ENCODE measurements at regions not wholly inside any gene's neighbourhood (a gene's known extent, or its start where the extent isn't known, plus 50 kb on each side); places are given as distances from the start of the nearest gene placed in this dataset.

DNA sequence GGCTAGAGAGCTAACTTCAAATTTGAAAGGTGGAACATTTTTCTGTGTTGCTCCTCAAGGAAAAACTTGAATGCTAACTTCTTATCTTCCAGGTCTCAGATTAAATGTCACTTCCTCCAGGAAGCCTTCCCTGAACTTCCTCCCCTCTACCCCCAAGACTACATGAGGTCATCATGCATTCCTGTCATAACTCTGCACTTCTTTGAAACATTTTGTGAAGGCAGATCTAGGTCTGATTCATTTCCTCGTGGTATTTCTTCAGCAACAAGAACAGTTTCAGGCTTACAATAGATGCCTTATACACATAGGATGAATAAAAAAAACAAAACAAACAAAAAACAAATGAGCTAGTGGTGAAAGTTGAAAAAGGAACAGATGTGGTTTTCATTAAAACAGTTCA lies 97.1 kb upstream of the SRRM4 start:
- H3K36me3 ChIP-seq (ENCODE audit: control insufficient read depth in 1 of 2, insufficient read depth in 2 of 2, low read length in 2 of 2), result no peaks in the 10 kb centered on the region
- no peak overlapping the region for H2BK5ac ChIP-seq (ENCODE audit: low read depth, low read length, poor library complexity)
- no peak overlapping the region for H3K4ac ChIP-seq (ENCODE audit: low read depth, low read length)
- H4K91ac ChIP-seq (ENCODE audit: low read depth, low read length), result no peak overlapping the region
- no peak overlapping the region for H2BK120ac ChIP-seq (ENCODE audit: insufficient read depth, low read length, poor library complexity)
- no peak overlapping the region for H3K27ac ChIP-seq (ENCODE audit: low read depth, low read length)
- no peaks in the 10 kb centered on the region for H3K4me1 ChIP-seq (ENCODE audit: control insufficient read depth in 1 of 2, insufficient read depth in 2 of 2, low read length in 2 of 2)
- H3K18ac ChIP-seq (ENCODE audit: low read length), result no peak overlapping the region
- H3K27me3 ChIP-seq (ENCODE audit: insufficient read depth, low read length), result no peaks in the 10 kb centered on the region
- no peak overlapping the region for H2AK5ac ChIP-seq (ENCODE audit: low read length)
- H3K23ac ChIP-seq (ENCODE audit: low read length), result no peak overlapping the region
- H3K4me3 ChIP-seq (ENCODE audit: low read depth, low read length), result no peak overlapping the region
- H4K8ac ChIP-seq (ENCODE audit: low read depth, low read length), result no peak overlapping the region
- H4K12ac ChIP-seq (ENCODE audit: low read depth, low read length), result no peak overlapping the region
- H3K79me1 ChIP-seq (ENCODE audit: low read length), result no peaks in the 10 kb centered on the region
- no peak overlapping the region for H3K14ac ChIP-seq (ENCODE audit: low read length)
- DNase-seq, result no peak
- H3K9ac ChIP-seq (ENCODE audit: low read length), result no peak overlapping the region
- H3K79me2 ChIP-seq (ENCODE audit: control insufficient read depth, insufficient read depth, low read length, poor library complexity), result no peaks in the 10 kb centered on the region
- H2AFZ ChIP-seq (ENCODE audit: insufficient read depth, low read length, poor library complexity), result no peak overlapping the region
- no peak overlapping the region for H3K4me2 ChIP-seq (ENCODE audit: low read length)
- no peak overlapping the region for H2BK12ac ChIP-seq (ENCODE audit: low read length)
- no peaks in the 10 kb centered on the region for H3K9me3 ChIP-seq (ENCODE audit: insufficient read depth, low read depth, low read length)
- WGBS (ENCODE audit: extremely low coverage, insufficient coverage, insufficient read length), result no CpG with 5 or more reads among the region's 1 CpG

DNA sequence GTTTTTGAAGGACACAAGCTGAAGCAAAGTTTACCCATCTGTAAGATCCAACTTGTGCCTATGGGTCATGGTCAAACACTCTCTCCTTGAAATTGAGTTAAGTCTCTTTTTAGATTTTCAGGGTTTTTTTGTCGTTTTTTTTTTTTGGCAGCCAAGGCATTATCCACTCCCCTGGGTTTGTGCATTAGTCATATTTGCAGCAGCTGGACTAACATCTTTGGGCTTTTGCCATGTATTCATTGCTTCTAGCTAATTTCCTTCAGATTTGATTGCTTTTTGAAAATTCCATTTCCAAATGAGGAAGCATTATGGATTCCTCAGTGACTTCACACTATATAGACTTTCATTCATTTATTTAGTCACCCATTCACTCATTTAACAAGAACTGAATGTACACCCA lies 80.3 kb upstream of the SRRM4 start:
- Histone ChIP-seq H2BK120ac (ENCODE audit: insufficient read depth, low read length, poor library complexity) (no peak overlapping the region), H3K4ac (ENCODE audit: low read depth, low read length) (no peak overlapping the region), H3K4me1 (ENCODE audit: control insufficient read depth in 1 of 2, insufficient read depth in 2 of 2, low read length in 2 of 2) (no peaks in the 10 kb centered on the region), H3K14ac (ENCODE audit: low read length) (no peak overlapping the region), H3K79me1 (ENCODE audit: low read length) (no peaks in the 10 kb centered on the region), H3K9me3 (ENCODE audit: insufficient read depth, low read depth, low read length) (no peaks in the 10 kb centered on the region), H3K27ac (ENCODE audit: low read depth, low read length) (no peak overlapping the region), H2BK12ac (ENCODE audit: low read length) (no peak overlapping the region), H3K4me3 (ENCODE audit: low read depth, low read length) (no peak overlapping the region), H4K91ac (ENCODE audit: low read depth, low read length) (no peak overlapping the region), H3K4me2 (ENCODE audit: low read length) (no peak overlapping the region), H3K23ac (ENCODE audit: low read length) (no peak overlapping the region), H4K12ac (ENCODE audit: low read depth, low read length) (no peak overlapping the region), H3K27me3 (ENCODE audit: insufficient read depth, low read length) (no peaks in the 10 kb centered on the region), H3K18ac (ENCODE audit: low read length) (no peak overlapping the region), H4K8ac (ENCODE audit: low read depth, low read length) (no peak overlapping the region), H3K36me3 (ENCODE audit: control insufficient read depth in 1 of 2, insufficient read depth in 2 of 2, low read length in 2 of 2) (no peaks in the 10 kb centered on the region), H2AFZ (ENCODE audit: insufficient read depth, low read length, poor library complexity) (no peak overlapping the region), H3K9ac (ENCODE audit: low read length) (no peak overlapping the region), H2AK5ac (ENCODE audit: low read length) (no peak overlapping the region), H3K79me2 (ENCODE audit: control insufficient read depth, insufficient read depth, low read length, poor library complexity) (no peaks in the 10 kb centered on the region), H2BK5ac (ENCODE audit: low read depth, low read length, poor library complexity) (no peak overlapping the region)
- no CpG with 5 or more reads among the region's 1 CpG for WGBS (ENCODE audit: extremely low coverage, insufficient coverage, insufficient read length)
- DNase-seq, result no peak

DNA sequence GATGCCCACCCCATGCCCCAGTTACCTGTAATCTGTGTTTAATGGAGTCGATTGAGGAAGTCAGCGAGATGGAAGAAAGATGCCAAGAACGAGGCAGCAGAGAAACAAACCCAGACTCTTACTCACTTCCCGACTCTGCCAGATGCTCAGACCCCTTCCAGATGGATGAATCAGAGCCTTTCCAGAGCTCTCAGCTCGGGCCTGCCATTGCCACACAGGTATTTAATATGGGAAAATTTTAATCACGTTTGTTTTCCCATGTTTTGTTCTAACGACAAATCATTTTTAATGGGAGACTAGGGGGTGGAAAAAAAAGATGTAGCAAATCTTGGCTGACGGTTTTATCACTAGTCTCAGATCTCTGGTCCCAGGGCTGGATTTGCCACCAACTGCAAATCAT lies 72.5 kb upstream of the SRRM4 start:
- Histone ChIP-seq H4K12ac (ENCODE audit: low read depth, low read length) (no peak overlapping the region), H3K27me3 (ENCODE audit: insufficient read depth, low read length) (no peaks in the 10 kb centered on the region), H3K14ac (ENCODE audit: low read length) (no peak overlapping the region), H4K8ac (ENCODE audit: low read depth, low read length) (no peak overlapping the region), H3K9ac (ENCODE audit: low read length) (no peak overlapping the region), H3K4me2 (ENCODE audit: low read length) (no peak overlapping the region), H2AFZ (ENCODE audit: insufficient read depth, low read length, poor library complexity) (no peak overlapping the region), H4K91ac (ENCODE audit: low read depth, low read length) (no peak overlapping the region), H3K27ac (ENCODE audit: low read depth, low read length) (no peak overlapping the region), H3K18ac (ENCODE audit: low read length) (no peak overlapping the region), H3K4me1 (ENCODE audit: control insufficient read depth in 1 of 2, insufficient read depth in 2 of 2, low read length in 2 of 2) (no peaks in the 10 kb centered on the region), H3K36me3 (ENCODE audit: control insufficient read depth in 1 of 2, insufficient read depth in 2 of 2, low read length in 2 of 2) (no peaks in the 10 kb centered on the region), H2BK120ac (ENCODE audit: insufficient read depth, low read length, poor library complexity) (no peak overlapping the region), H2BK5ac (ENCODE audit: low read depth, low read length, poor library complexity) (no peak overlapping the region), H2AK5ac (ENCODE audit: low read length) (no peak overlapping the region), H3K4ac (ENCODE audit: low read depth, low read length) (no peak overlapping the region), H3K23ac (ENCODE audit: low read length) (no peak overlapping the region), H3K4me3 (ENCODE audit: low read depth, low read length) (no peak overlapping the region), H3K79me2 (ENCODE audit: control insufficient read depth, insufficient read depth, low read length, poor library complexity) (no peaks in the 10 kb centered on the region), H2BK12ac (ENCODE audit: low read length) (no peak overlapping the region), H3K9me3 (ENCODE audit: insufficient read depth, low read depth, low read length) (no peaks in the 10 kb centered on the region), H3K79me1 (ENCODE audit: low read length) (no peaks in the 10 kb centered on the region)
- DNase-seq, result peak; percentile 45 to 58
- no CpG with 5 or more reads among the region's 8 CpGs for WGBS (ENCODE audit: extremely low coverage, insufficient coverage, insufficient read length)

DNA sequence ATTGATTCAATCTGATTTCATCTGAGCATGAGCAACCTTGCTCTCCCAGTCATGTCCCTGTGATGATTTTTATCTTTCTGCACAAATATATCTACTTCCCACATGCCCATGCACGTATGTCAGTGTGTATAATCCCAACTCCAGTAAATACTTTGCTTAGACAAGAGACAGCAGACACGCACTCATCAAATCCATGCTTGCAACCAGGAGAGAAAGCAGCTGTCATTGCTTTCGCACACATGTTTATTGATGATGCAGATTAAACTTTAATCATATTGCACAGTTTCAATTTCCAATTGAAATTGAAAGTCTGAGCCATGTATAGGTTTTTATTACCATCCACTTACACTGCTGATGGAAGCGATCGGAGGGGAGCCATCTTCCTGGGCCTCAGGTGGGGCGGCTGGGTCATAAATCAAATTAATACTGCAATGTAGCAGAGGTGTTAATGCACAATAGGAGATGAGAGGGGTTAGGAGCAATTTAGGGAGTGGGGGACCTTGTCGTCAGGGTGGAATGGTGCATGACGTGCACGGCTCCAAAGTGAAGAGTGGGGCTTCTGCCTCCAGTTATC lies 68.6 kb upstream of the SRRM4 start:
- DNase-seq, result no peak
- Histone ChIP-seq H4K8ac (ENCODE audit: low read depth, low read length) (no peak overlapping the region), H2AK5ac (ENCODE audit: low read length) (no peak overlapping the region), H3K79me2 (ENCODE audit: control insufficient read depth, insufficient read depth, low read length, poor library complexity) (no peaks in the 10 kb centered on the region), H3K4me1 (ENCODE audit: control insufficient read depth in 1 of 2, insufficient read depth in 2 of 2, low read length in 2 of 2) (no peaks in the 10 kb centered on the region), H3K36me3 (ENCODE audit: control insufficient read depth in 1 of 2, insufficient read depth in 2 of 2, low read length in 2 of 2) (no peaks in the 10 kb centered on the region), H2BK120ac (ENCODE audit: insufficient read depth, low read length, poor library complexity) (no peak overlapping the region), H3K4ac (ENCODE audit: low read depth, low read length) (no peak overlapping the region), H3K18ac (ENCODE audit: low read length) (no peak overlapping the region), H3K27ac (ENCODE audit: low read depth, low read length) (no peak overlapping the region), H3K23ac (ENCODE audit: low read length) (no peak overlapping the region), H3K27me3 (ENCODE audit: insufficient read depth, low read length) (no peaks in the 10 kb centered on the region), H3K9me3 (ENCODE audit: insufficient read depth, low read depth, low read length) (no peaks in the 10 kb centered on the region), H3K79me1 (ENCODE audit: low read length) (no peaks in the 10 kb centered on the region), H2BK5ac (ENCODE audit: low read depth, low read length, poor library complexity) (no peak overlapping the region), H4K91ac (ENCODE audit: low read depth, low read length) (no peak overlapping the region), H3K9ac (ENCODE audit: low read length) (no peak overlapping the region), H2AFZ (ENCODE audit: insufficient read depth, low read length, poor library complexity) (no peak overlapping the region), H2BK12ac (ENCODE audit: low read length) (no peak overlapping the region), H3K14ac (ENCODE audit: low read length) (no peak overlapping the region), H3K4me3 (ENCODE audit: low read depth, low read length) (no peak overlapping the region), H4K12ac (ENCODE audit: low read depth, low read length) (no peak overlapping the region), H3K4me2 (ENCODE audit: low read length) (no peak overlapping the region)
- no CpG with 5 or more reads among the region's 9 CpGs for WGBS (ENCODE audit: extremely low coverage, insufficient coverage, insufficient read length)

All from trophoblast cell (in vitro differentiated cells and primary cell).